ENCODE measurements at regions not wholly inside any gene's neighbourhood (a gene's known extent, or its start where the extent isn't known, plus 50 kb on each side); places are given as distances from the start of the nearest gene placed in this dataset.

DNA sequence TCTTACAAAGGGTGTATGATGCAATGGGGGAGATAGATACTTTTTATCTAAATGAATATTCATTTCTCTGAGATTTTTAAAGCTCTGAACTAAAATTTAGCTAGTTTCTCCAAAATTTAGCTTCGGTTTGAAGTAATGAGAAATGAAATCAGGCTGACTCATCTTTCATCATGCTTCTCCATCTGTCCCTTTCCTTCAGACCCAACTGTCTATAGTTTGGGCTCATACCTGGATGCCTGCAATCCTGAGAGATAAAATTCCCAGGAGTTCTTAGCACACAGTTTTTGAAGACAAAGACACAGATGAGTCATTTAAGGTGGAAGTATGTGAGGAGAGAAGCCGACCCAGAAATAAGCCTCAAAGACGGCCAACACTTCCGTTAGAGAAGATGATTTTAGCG, 336.4 kb upstream of the CDH20 start:
- TF ChIP-seq POLR2A (IDR thresholded peaks at IDR 0.05), result no peak
- TF ChIP-seq, protein P1, sequence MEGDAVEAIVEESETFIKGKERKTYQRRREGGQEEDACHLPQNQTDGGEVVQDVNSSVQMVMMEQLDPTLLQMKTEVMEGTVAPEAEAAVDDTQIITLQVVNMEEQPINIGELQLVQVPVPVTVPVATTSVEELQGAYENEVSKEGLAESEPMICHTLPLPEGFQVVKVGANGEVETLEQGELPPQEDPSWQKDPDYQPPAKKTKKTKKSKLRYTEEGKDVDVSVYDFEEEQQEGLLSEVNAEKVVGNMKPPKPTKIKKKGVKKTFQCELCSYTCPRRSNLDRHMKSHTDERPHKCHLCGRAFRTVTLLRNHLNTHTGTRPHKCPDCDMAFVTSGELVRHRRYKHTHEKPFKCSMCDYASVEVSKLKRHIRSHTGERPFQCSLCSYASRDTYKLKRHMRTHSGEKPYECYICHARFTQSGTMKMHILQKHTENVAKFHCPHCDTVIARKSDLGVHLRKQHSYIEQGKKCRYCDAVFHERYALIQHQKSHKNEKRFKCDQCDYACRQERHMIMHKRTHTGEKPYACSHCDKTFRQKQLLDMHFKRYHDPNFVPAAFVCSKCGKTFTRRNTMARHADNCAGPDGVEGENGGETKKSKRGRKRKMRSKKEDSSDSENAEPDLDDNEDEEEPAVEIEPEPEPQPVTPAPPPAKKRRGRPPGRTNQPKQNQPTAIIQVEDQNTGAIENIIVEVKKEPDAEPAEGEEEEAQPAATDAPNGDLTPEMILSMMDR (IDR thresholded peaks at IDR 0.05), result no peak
